Activated CD8-positive, alpha-beta T cell treated with anti-CD3 and anti-CD28 coated beads for 36 hours (primary cell): ENCODE measurements at regions not wholly inside any gene's neighbourhood (a gene's known extent, or its start where the extent isn't known, plus 50 kb on each side); places are given as distances from the start of the nearest gene placed in this dataset.

Source experiments
- ATAC-seq: fragments of 200-7000 bp; cut with Tn5 transposase; one replicate; pipeline ENCODE4 v1.10.0; 2021; ENCODE audit warnings: mild to moderate bottlenecking, moderate library complexity
- CTCF ChIA-PET: fragments of 350-600 bp; sonication (Branson Sonifier 250); formaldehyde crosslinking; loops from one replicate; lab custom pipeline; 2021; ENCODE audit warnings: antibody characterized with exemption; lab: Charles Lee
- POLR2A ChIA-PET: fragments of 350-600 bp; sonication (Branson Sonifier 250); formaldehyde crosslinking; loops from one replicate; lab custom pipeline; 2021; ENCODE audit warnings: antibody characterized with exemption; lab: Charles Lee
- DNase-seq: peaks from one replicate; pipeline ENCODE4 v3.0.0-alpha.2; 2020
- H3K27ac Mint-ChIP-seq: one replicate; pipeline ENCODE4 v1.8.0; 2021; ENCODE audit warnings: mild to moderate bottlenecking, mixed read lengths
- H3K27me3 Mint-ChIP-seq: one replicate; pipeline ENCODE4 v1.8.0; 2021; ENCODE audit warnings: mixed read lengths
- H3K36me3 Mint-ChIP-seq: one replicate; pipeline ENCODE4 v1.8.0; 2021; ENCODE audit warnings: low read depth, mixed read lengths
- H3K4me1 Mint-ChIP-seq: one replicate; pipeline ENCODE4 v1.8.0; 2021; ENCODE audit warnings: low read depth, mixed read lengths
- H3K4me3 Mint-ChIP-seq: one replicate; pipeline ENCODE4 v1.8.0; 2021; ENCODE audit warnings: mild to moderate bottlenecking, moderate library complexity, mixed read lengths
- H3K9me3 Mint-ChIP-seq: one replicate; pipeline ENCODE4 v1.8.0; 2021; ENCODE audit warnings: mixed read lengths
- intact Hi-C: fragments of 100-400 bp; cut with micrococcal nuclease; formaldehyde crosslinking; loops from one replicate; pipeline ENCODE4 v1.10.0; 2022
- TF ChIP-seq, protein P1 (sequence below): fragments of 200-600 bp; IDR thresholded peaks from one replicate; pipeline ENCODE4 v1.8.0; 2022; ENCODE audit warnings: antibody characterized with exemption, mild to moderate bottlenecking

- ChIA-PET CTCF (no interaction called here), POLR2A (no interaction called here)
- intact Hi-C loops: no loop called here
- Mint-ChIP-seq H3K4me3 (no peak overlapping the region), H3K4me1 (no peaks in the 10 kb centered on the region), H3K36me3 (no peaks in the 10 kb centered on the region), H3K27ac (no peak overlapping the region), H3K9me3 (no peaks in the 10 kb centered on the region), H3K27me3 (peaks cover 4% of the 10 kb centered on the region)
- no peak for DNase-seq
- ATAC-seq: no peak
- TF ChIP-seq, protein P1, sequence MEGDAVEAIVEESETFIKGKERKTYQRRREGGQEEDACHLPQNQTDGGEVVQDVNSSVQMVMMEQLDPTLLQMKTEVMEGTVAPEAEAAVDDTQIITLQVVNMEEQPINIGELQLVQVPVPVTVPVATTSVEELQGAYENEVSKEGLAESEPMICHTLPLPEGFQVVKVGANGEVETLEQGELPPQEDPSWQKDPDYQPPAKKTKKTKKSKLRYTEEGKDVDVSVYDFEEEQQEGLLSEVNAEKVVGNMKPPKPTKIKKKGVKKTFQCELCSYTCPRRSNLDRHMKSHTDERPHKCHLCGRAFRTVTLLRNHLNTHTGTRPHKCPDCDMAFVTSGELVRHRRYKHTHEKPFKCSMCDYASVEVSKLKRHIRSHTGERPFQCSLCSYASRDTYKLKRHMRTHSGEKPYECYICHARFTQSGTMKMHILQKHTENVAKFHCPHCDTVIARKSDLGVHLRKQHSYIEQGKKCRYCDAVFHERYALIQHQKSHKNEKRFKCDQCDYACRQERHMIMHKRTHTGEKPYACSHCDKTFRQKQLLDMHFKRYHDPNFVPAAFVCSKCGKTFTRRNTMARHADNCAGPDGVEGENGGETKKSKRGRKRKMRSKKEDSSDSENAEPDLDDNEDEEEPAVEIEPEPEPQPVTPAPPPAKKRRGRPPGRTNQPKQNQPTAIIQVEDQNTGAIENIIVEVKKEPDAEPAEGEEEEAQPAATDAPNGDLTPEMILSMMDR: no peak
These were observed 121.8 kb upstream of the CAV2 start for GRCh38 chr7:116377721-116378120.

GRCh38 chr7:116380025-116380424 lies 119.5 kb upstream of the CAV2 start:
- H3K9me3 Mint-ChIP-seq: no peaks in the 10 kb centered on the region
- CTCF ChIA-PET: interaction anchor here (1.1 kb wide), 1 partner anchor 52 kb away, joined by 3 read pairs; no protein-coding TSS in a partner anchor
- H3K27ac Mint-ChIP-seq: no peak overlapping the region
- intact Hi-C loops: no loop called here
- no peak for DNase-seq
- no peaks in the 10 kb centered on the region for H3K36me3 Mint-ChIP-seq
- POLR2A ChIA-PET: no interaction called here
- H3K4me1 Mint-ChIP-seq: no peaks in the 10 kb centered on the region
- H3K27me3 Mint-ChIP-seq: peaks cover 3% of the 10 kb centered on the region
- ATAC-seq: no peak
- H3K4me3 Mint-ChIP-seq: no peak overlapping the region
- TF ChIP-seq, protein P1: no peak

DNA sequence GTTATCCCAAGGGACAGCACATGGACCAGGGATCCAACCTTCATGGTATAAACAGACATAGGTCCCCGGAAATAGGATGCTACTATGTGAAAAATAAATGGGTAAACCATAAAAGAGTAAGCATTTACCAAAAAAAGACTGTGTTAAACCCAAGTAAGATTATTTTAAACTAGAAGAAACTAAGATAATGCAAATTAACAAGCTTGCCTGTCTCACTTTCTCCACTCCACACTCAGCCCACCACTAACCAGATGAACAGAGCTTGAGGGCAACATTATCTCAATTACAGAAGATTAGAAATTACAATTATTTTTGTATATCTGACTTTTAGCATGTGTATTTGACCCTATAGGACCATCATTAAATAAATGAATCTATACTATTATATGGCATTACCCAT lies 117.2 kb upstream of the CAV2 start:
- ATAC-seq (no peak), DNase-seq (no peak)
- ChIA-PET POLR2A (no interaction called here), CTCF (no interaction called here)
- intact Hi-C loops: no loop called here
- H3K27me3 Mint-ChIP-seq: peaks cover 2% of the 10 kb centered on the region
- TF ChIP-seq, protein P1: no peak
- H3K4me1 Mint-ChIP-seq: no peaks in the 10 kb centered on the region
- no peak overlapping the region for H3K27ac Mint-ChIP-seq
- no peaks in the 10 kb centered on the region for H3K9me3 Mint-ChIP-seq
- H3K4me3 Mint-ChIP-seq: no peak overlapping the region
- H3K36me3 Mint-ChIP-seq: no peaks in the 10 kb centered on the region

DNA sequence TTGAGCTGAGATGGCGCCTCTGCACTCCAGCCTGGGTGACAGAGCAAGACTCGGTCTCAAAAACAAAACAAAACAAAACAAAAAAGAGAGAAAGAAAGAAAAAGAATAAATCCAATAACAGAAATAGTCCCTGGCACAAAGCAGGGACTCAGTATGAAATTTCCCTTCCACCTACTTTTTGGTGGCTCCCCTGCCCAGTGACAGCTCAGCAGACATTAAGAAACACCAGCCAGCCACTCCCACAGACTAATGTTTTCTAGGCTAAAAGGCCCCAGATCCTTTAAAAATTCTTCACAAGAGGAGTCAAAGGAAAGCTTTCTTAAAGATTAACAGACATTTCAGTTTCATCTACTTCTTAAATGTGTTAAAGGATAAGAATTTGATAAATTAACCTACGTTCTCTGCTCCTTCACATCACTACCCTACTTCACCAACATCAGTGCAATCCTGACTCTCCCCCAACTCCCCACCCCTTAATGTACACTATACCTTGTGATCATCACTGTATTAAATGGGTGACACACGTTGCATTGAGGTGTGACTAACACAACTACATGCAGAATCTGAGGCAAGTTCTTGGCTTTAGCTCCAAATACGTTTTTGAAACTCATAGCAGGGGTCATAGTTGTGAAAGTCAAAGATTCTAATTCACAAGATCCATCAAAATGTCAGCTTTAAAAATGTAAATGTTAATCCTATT lies 114.5 kb upstream of the CAV2 start:
- Mint-ChIP-seq H3K9me3 (no peaks in the 10 kb centered on the region), H3K4me1 (no peaks in the 10 kb centered on the region), H3K27ac (no peak overlapping the region), H3K4me3 (no peak overlapping the region), H3K36me3 (no peaks in the 10 kb centered on the region), H3K27me3 (no peaks in the 10 kb centered on the region)
- TF ChIP-seq, protein P1: no peak
- DNase-seq (no peak), ATAC-seq (no peak)
- intact Hi-C loops: no loop called here
- POLR2A ChIA-PET: interaction anchor here (0.7 kb wide), 1 partner anchor 216 kb away, joined by 3 read pairs; no protein-coding TSS in a partner anchor
- CTCF ChIA-PET: no interaction called here

- POLR2A ChIA-PET: no interaction called here
- H3K4me3 Mint-ChIP-seq: no peak overlapping the region
These were observed 112.9 kb upstream of the CAV2 start for GRCh38 chr7:116386674-116387073.

More at GRCh38 chr7:116386674-116387073, 112.9 kb upstream of the CAV2 start:
- intact Hi-C loops: no loop called here
- CTCF ChIA-PET: no interaction called here
- Mint-ChIP-seq H3K27me3 (no peaks in the 10 kb centered on the region), H3K9me3 (no peaks in the 10 kb centered on the region), H3K36me3 (no peaks in the 10 kb centered on the region), H3K27ac (no peak overlapping the region), H3K4me1 (no peaks in the 10 kb centered on the region)
- ATAC-seq: no peak
- TF ChIP-seq, protein P1: no peak
- no peak for DNase-seq
